GM19395 (cell line): ENCODE measurements at regions not wholly inside any gene's neighbourhood (a gene's known extent, or its start where the extent isn't known, plus 50 kb on each side); places are given as distances from the start of the nearest gene placed in this dataset.

Experiments used
- ATAC-seq: cut with Tn5 transposase; IDR thresholded peaks from one replicate; pipeline ENCODE4 v1.9.1; 2021; ENCODE audit warnings: mild to moderate bottlenecking, moderate library complexity; ENCODE audit not compliant: unreplicated experiment

- no peak for ATAC-seq
These were observed 170.4 kb upstream of the LDB2 start for GRCh38 chr4:17068891-17069290.

GRCh38 chr4:17068392-17068791 is 169.9 kb upstream of the LDB2 start:
- ATAC-seq, result no peak

- no peak for ATAC-seq
These were observed 168.5 kb upstream of the LDB2 start for GRCh38 chr4:17066972-17067371.

- no peak for ATAC-seq
These were observed 167.8 kb upstream of the LDB2 start for GRCh38 chr4:17066236-17066635.

GRCh38 chr4:17065821-17066220 is 167.4 kb upstream of the LDB2 start:
- ATAC-seq, result no peak

- no peak for ATAC-seq
These were observed 166.5 kb upstream of the LDB2 start for GRCh38 chr4:17064959-17065358.

GRCh38 chr4:17063888-17064287 is 165.4 kb upstream of the LDB2 start:
- no peak for ATAC-seq

- ATAC-seq, result no peak
These were observed 161.8 kb upstream of the LDB2 start for GRCh38 chr4:17060230-17060629.

- ATAC-seq, result no peak
These were observed 160.7 kb upstream of the LDB2 start for GRCh38 chr4:17058916-17059741.

- no peak for ATAC-seq
These were observed 160.1 kb upstream of the LDB2 start for GRCh38 chr4:17058536-17058915.

- no peak for ATAC-seq
These were observed 158.6 kb upstream of the LDB2 start for GRCh38 chr4:17057035-17057434.

- ATAC-seq, result no peak
These were observed 157.3 kb upstream of the LDB2 start for GRCh38 chr4:17055788-17056187.

GRCh38 chr4:17045866-17046265 is 147.4 kb upstream of the LDB2 start:
- ATAC-seq, result no peak

- no peak for ATAC-seq
These were observed 140.2 kb upstream of the LDB2 start for GRCh38 chr4:17038510-17039176.

- ATAC-seq, result no peak
These were observed 135.3 kb upstream of the LDB2 start for GRCh38 chr4:17033768-17034181.

- ATAC-seq, result no peak
These were observed 134.8 kb upstream of the LDB2 start for GRCh38 chr4:17033025-17033767.

GRCh38 chr4:17030543-17030942 is 132.1 kb upstream of the LDB2 start:
- no peak for ATAC-seq

- ATAC-seq, result no peak
These were observed 131.5 kb upstream of the LDB2 start for GRCh38 chr4:17029964-17030363.

- no peak for ATAC-seq
These were observed 131.0 kb upstream of the LDB2 start for GRCh38 chr4:17029432-17029831.

- no peak for ATAC-seq
These were observed 129.1 kb upstream of the LDB2 start for GRCh38 chr4:17027495-17027894.

- no peak for ATAC-seq
These were observed 126.0 kb upstream of the LDB2 start for GRCh38 chr4:17024425-17024824.

GRCh38 chr4:17020901-17021300 is 122.5 kb upstream of the LDB2 start:
- ATAC-seq, result no peak
